Bronchial epithelial cell (primary cell): ENCODE measurements at regions not wholly inside any gene's neighbourhood (a gene's known extent, or its start where the extent isn't known, plus 50 kb on each side); places are given as distances from the start of the nearest gene placed in this dataset.

Experiments used
- DNase-seq: peaks from one replicate; pipeline ENCODE4 v3.0.0-alpha.2; 2010; ENCODE audit warnings: low read depth
- FAIRE-seq: peaks from 2 replicates; lab custom pipeline; 2011; peaks lifted over from hg19 to GRCh38; lab: Jason Lieb, UNC
- H3K27me3 ChIP-seq: 2 replicates; pipeline ENCODE4 v1.5.1; 2011; ENCODE audit warnings: low read length; ENCODE audit not compliant: control insufficient read depth, insufficient read depth
- H3K36me3 ChIP-seq: 2 replicates; pipeline ENCODE4 v1.5.1; 2011; ENCODE audit warnings: low read length; ENCODE audit not compliant: control insufficient read depth, insufficient read depth
- H3K4me3 ChIP-seq: 2 replicates; pipeline ENCODE4 v1.5.1; 2011; ENCODE audit warnings: mild to moderate bottlenecking, low read depth, low read length, control low read depth
- TF ChIP-seq, protein P1 (sequence below): IDR thresholded peaks from 2 replicates; pipeline ENCODE4 v1.5.1; 2011; ENCODE audit warnings: mild to moderate bottlenecking, moderate library complexity, low read length, control low read depth, inconsistent platforms; ENCODE audit not compliant: insufficient read depth, severe bottlenecking

DNA sequence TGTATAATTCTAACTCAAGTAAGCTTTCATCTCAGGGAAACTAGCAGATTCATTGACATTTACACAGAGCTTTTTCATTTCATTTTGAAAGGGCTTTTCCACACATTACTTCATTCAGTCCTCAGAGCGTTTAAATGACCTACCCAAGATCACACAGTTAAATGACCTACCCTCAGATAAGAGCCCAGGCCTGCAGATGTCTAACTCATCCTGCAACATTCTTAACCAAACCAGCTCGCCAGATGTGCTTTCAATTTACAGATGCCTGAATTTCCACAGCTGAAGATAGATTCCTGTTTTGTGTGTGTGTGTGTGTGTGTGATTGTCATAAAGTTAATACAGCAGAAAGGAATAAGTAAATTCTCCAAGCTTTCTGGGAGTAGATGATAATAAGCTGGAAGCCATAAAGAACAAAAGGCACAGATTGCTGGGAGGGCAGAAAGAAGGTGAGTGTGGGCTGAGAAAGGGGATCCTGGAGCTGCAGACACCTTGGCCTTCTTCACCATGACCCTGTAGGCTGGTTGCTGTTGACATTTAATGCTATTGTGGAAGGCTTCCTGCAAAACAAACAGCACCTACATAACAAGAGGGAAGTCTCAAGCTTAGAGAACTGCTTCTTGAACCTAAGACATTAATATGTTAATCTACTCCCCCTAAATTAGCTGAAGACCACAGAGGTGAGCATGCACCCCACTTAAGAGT, 489.7 kb upstream of the CELF2 start:
- no peak overlapping the region for H3K4me3 ChIP-seq
- no peaks in the 10 kb centered on the region for H3K27me3 ChIP-seq
- no peaks in the 10 kb centered on the region for H3K36me3 ChIP-seq
- no peak for DNase-seq
- FAIRE-seq = no peak
- TF ChIP-seq, protein P1, sequence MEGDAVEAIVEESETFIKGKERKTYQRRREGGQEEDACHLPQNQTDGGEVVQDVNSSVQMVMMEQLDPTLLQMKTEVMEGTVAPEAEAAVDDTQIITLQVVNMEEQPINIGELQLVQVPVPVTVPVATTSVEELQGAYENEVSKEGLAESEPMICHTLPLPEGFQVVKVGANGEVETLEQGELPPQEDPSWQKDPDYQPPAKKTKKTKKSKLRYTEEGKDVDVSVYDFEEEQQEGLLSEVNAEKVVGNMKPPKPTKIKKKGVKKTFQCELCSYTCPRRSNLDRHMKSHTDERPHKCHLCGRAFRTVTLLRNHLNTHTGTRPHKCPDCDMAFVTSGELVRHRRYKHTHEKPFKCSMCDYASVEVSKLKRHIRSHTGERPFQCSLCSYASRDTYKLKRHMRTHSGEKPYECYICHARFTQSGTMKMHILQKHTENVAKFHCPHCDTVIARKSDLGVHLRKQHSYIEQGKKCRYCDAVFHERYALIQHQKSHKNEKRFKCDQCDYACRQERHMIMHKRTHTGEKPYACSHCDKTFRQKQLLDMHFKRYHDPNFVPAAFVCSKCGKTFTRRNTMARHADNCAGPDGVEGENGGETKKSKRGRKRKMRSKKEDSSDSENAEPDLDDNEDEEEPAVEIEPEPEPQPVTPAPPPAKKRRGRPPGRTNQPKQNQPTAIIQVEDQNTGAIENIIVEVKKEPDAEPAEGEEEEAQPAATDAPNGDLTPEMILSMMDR = no peak

GRCh38 chr10:10528563-10528910, 489.1 kb upstream of the CELF2 start:
- TF ChIP-seq, protein P1 = no peak
- no peak for FAIRE-seq
- no peaks in the 10 kb centered on the region for H3K36me3 ChIP-seq
- H3K4me3 ChIP-seq = no peak overlapping the region
- DNase-seq = no peak
- H3K27me3 ChIP-seq = no peaks in the 10 kb centered on the region

DNA sequence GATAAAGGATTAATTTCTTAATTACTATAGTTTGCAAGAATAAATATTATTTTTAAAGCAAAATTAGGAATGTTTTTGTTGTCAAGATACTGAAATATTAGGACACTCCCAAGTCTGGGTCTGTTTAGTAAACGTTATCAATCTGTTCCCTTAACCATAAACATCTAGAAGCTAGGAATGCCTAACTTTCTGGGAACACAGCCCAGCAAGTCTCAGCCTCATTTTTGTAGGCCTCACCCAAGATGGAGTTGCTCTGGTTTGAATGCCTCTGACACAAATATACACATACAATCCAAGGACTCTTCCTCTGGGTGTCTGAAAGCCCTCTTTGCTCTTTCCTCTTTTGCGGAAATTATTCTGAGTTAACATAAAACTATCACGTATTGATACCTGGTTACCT, 487.4 kb upstream of the CELF2 start:
- no peak for FAIRE-seq
- no peak for DNase-seq
- TF ChIP-seq, protein P1 = no peak
- Histone ChIP-seq H3K27me3 (no peaks in the 10 kb centered on the region), H3K4me3 (no peak overlapping the region), H3K36me3 (no peaks in the 10 kb centered on the region)

DNA sequence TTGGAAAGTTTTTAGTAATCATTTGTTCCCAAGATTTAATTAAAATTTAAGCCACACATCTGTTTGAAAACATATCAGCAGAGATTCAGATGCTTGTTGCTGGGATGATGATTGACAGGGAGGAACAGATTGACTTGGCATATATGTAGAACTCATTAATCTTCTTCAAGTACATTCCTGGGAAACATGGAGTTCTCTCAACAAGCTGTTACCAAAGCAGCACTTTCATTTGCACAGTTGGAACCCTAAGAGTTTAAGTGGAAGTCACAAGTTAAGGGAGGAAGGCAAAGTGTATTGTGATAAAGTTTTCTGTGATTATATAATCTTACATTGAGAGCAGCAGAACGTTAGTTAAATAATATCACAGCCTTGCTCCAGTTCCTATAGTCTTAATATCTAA, 485.4 kb upstream of the CELF2 start:
- TF ChIP-seq, protein P1 = no peak
- DNase-seq = no peak
- no peaks in the 10 kb centered on the region for H3K27me3 ChIP-seq
- H3K4me3 ChIP-seq = no peak overlapping the region
- H3K36me3 ChIP-seq = no peaks in the 10 kb centered on the region
- FAIRE-seq = no peak

GRCh38 chr10:10532826-10533225, 484.8 kb upstream of the CELF2 start:
- FAIRE-seq (no peak), DNase-seq (no peak)
- no peaks in the 10 kb centered on the region for H3K36me3 ChIP-seq
- H3K27me3 ChIP-seq = no peaks in the 10 kb centered on the region
- TF ChIP-seq, protein P1 = no peak
- H3K4me3 ChIP-seq = no peak overlapping the region

DNA sequence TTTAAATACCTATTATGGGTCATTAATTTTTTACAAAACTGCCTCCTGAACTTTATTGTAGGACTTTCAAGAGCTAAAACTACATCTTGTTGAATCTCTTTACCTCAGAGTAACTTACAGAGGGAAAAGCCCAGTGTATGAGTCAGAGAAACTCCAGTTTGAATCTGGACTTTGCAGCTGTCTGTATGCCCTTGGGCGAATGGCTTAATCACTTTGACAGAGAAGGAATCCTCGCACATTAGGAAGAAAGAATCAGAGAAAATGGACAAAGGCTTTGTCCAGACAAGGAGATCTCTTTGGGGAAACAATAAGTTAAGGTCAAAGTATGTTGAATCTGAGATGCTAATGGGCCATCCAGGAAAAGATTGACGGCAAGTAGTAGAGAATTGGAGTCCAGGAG, 484.2 kb upstream of the CELF2 start:
- peak; percentile 42 for DNase-seq

More for the DNA sequence above, 484.2 kb upstream of the CELF2 start:
- Histone ChIP-seq H3K36me3 (no peaks in the 10 kb centered on the region), H3K27me3 (no peaks in the 10 kb centered on the region), H3K4me3 (no peak overlapping the region)
- TF ChIP-seq, protein P1 = no peak
- FAIRE-seq = no peak
